ENCODE measurements at regions not wholly inside any gene's neighbourhood (a gene's known extent, or its start where the extent isn't known, plus 50 kb on each side); places are given as distances from the start of the nearest gene placed in this dataset.
"Not testable (repeated sequence)": the region's sequence is repeated elsewhere in the genome, so short reads cannot be mapped to it uniquely, and the experiment has no call there.

DNA sequence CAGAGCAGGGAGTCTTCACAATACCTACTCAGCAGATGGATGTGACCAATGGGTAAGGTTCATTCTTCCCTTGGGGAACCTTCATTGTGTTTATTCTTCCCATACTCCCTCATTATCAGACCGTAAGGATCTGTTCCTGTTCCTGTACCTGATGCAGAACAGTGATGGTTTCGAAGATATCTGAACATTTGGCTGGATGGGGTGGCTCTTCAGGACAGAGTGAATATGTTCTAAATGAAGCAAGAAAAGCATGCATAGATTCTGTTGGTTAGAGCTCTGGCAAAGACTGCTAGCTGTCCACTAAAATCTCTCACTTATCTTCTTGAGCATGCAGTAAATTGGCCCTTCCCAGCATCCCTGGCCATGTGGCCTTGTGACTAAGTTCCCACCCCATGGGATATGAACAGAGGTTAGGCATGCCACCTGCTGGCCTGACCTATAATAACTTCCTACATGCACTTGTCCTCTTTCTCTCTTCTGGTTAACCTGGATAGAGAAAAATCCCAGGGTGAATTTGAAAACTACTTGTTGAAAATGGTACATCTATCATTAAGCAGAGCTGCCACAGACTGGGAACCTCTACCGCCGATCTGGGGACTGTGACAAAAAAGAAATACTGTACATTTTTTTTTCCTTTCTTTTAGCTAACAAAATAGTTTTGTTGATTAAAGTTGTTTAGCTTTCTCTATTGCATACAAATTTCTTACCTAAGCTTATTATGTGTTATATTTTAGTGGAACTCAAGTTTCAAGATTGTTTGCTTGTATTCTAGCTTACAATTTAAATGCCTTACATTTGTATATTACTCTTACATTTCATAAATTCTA is 60.0 kb upstream of the BANK1 start:
- peak; percentile 1 to 2 for DNase-seq (ENCODE audit: low read depth in 2 of 2, low spot score in 1 of 2)

GRCh38 chr4:101727238-101727637 is 63.3 kb upstream of the BANK1 start:
- no peak for DNase-seq (ENCODE audit: low read depth in 2 of 2, low spot score in 1 of 2)

DNA sequence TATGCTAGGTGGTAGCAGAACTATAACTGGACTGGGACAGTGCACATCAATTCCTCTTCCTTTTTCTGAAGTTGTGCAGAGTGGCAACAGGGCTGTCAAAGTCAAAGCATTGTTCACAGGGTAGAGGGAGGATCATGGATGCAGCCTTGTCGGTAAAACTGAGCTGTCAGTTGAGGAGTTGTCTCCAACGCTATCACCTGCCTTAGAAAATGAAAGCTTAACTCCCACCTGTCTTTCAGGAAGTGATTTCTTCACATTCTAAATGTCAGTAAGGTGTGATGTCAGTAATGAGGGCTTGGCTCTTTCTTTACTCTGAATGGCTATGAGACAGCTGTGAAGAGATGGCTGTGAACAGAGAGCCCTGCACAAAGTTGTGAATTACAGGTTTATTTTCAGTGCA is 66.4 kb upstream of the BANK1 start:
- no peak for DNase-seq (ENCODE audit: low read depth in 2 of 2, low spot score in 1 of 2)

GRCh38 chr4:101718810-101719209 is 71.7 kb upstream of the BANK1 start:
- DNase-seq (ENCODE audit: low read depth in 2 of 2, low spot score in 1 of 2), result no peak

- DNase-seq (ENCODE audit: low read depth in 2 of 2, low spot score in 1 of 2), result no peak
These were observed 78.8 kb upstream of the BANK1 start for GRCh38 chr4:101711590-101712260.

GRCh38 chr4:101710806-101711205 is 79.7 kb upstream of the BANK1 start:
- DNase-seq (ENCODE audit: low read depth in 2 of 2, low spot score in 1 of 2), result no peak

- no peak for DNase-seq (ENCODE audit: low read depth in 2 of 2, low spot score in 1 of 2)
These were observed 82.1 kb upstream of the BANK1 start for GRCh38 chr4:101708293-101709039.

- no peak for DNase-seq (ENCODE audit: low read depth in 2 of 2, low spot score in 1 of 2)
These were observed 82.9 kb upstream of the BANK1 start for GRCh38 chr4:101707596-101707995.

DNA sequence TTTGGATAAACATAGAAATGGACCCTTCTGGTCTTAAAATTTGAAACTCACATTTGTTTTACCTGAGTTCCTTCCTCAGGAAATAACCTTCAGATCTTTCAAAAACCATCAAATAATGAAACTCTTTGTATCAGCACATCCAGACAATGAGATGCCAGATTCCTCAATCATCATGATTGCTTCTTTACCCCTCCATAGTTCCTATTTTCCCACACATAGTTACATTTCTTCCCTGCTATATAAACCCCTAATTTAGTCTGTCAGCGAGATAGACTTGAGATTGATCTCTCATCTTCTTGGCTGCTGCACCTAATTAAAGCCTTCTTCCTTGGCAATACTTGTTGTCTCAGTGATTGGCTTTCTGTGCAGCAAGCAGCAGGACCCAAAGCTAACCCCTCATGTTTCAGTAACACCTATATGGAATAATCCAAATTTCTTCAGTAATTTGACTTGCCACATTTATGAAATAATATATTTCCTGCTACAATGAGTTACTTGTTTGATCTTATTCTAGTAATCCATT is 83.9 kb upstream of the BANK1 start:
- no peak for DNase-seq (ENCODE audit: low read depth in 2 of 2, low spot score in 1 of 2)

GRCh38 chr4:101701551-101701950 is 89.0 kb upstream of the BANK1 start:
- no peak for DNase-seq (ENCODE audit: low read depth in 2 of 2, low spot score in 1 of 2)

DNA sequence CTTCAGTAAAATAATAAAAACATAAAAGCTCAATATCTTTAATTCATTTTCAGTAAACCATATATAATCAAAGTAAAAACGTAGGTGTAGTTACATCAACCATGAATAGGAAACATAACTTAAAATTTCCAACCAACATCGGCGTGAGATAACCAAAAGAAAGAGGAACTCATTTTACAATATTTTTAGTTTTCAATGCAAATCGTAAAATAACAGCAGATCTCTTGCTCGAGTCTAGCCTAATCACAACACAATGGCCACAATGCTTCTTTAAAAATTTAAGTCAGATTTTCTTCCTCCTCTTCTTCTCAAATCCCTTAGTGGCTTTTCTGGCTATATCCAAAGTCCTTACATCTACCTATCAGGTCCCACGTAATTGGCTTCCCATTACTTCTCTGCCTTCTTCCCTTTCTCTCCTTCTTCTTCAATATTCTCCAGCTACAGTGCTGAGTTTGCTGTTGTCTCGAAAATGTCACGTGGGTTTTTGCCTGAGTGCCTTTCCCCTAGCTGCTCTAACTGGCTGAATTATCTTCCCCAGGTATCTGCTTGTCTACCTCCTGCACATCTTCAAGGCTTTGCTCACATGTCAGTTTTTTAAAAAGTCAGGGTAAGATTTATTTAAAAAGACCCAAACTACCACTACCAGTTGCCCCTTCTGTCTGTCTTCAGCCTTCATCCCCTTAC is 90.9 kb upstream of the BANK1 start:
- no peak for DNase-seq (ENCODE audit: low read depth in 2 of 2, low spot score in 1 of 2)

- no peak for DNase-seq (ENCODE audit: low read depth in 2 of 2, low spot score in 1 of 2)
These were observed 93.3 kb upstream of the BANK1 start for GRCh38 chr4:101697266-101697665.

GRCh38 chr4:101696276-101697010 is 94.1 kb upstream of the BANK1 start:
- no peak for DNase-seq (ENCODE audit: low read depth in 2 of 2, low spot score in 1 of 2)

DNA sequence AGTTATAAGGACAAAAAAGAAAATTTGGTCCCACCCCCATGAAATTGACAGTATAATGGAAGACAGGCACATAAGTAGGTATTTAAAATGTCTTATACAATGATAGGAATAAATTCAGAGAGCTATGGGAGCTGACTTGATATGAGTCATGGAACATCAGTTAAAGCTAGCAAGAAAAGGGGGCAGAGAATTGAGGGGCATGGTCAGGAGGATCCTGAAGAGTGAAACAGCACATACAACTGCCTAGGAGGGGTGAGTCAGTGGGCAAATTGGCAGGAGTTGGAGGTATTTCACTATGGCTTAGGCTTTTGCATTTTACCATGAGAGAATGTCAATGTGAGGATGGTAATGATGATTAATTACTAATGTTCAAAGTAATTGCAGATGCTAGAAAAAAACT is 95.4 kb upstream of the BANK1 start:
- DNase-seq (ENCODE audit: low read depth in 2 of 2, low spot score in 1 of 2), result no peak

DNA sequence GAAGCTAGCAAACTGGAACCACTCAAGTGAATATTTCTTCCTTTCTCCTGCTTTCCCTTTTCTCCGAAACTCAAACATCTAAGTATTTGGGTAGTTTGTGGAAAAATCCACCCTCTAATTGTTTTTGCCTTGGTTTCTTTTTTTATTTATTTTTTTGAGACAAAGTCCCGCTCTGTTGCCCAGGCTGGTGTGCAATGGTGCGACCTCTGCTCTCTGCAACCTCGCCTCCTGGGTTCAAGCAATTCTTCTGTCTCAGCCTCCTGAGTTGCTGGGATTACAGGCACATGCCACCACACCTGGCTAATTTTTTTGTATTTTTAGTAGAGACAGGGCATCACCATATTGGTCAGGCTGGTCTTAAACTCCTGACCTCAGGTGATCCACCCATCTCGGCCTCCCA is 96.1 kb upstream of the BANK1 start:
- not testable (repeated sequence) for DNase-seq (ENCODE audit: low read depth in 2 of 2, low spot score in 1 of 2)

GRCh38 chr4:101693842-101694398 is 96.6 kb upstream of the BANK1 start:
- no peak for DNase-seq (ENCODE audit: low read depth in 2 of 2, low spot score in 1 of 2)

DNA sequence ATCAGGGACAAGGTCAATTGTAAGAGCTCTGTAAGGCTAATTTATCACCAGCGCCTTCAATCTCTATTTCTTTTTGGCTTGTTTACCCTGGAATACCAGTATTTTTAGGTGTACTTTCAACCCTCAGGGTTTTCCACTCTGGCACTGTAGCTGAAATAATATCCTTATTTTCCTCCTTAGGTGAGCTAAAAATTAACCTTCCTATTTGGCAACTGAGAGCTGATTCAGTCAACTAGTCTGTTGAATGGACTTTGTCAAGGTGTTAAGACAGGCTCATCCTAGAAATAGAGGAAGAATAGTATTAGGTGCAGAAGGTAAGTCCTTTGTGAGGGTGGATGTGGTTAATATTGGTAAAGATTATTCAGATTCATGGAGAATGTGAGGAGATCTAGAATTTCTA is 101.3 kb upstream of the BANK1 start:
- DNase-seq (ENCODE audit: low read depth in 2 of 2, low spot score in 1 of 2), result no peak

DNA sequence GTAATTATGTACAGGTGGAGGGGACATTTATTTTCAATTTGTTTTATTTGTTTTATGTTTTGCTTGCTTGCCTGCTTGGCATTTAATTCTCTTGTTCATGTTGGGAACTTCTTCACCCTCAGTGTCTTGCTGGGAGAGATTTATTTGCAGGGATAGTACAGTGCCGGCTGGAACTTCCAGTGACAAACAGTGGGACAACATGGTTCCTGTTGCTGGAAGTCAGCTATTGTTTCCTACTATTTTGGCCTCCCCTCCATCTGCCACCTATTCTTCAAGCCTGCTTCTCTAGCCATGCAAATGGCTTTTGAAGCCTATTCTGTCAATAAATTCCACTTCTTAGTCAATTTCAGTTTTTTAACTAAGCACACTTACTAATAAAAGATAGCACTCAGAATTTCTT is 105.4 kb upstream of the BANK1 start:
- no peak for DNase-seq (ENCODE audit: low read depth in 2 of 2, low spot score in 1 of 2)

DNA sequence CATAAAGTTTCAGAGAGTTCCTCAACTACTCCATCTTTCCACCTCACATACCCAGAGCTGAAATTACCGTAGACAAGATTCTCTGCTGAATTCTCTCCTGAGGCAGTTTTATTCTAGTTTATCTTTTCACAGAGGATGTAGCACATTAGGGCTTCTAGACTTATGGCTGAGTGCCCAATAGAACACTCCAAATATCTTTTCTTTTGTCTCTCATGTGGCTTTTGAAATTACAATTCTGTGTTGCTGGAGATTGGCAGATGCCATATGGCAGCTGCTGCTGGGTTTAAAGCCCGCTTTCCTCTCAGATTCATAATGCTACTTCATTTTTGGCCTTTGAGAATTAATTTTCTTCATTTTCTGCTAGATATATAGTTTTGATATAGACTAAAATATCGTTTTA is 107.6 kb upstream of the BANK1 start:
- DNase-seq (ENCODE audit: low read depth in 2 of 2, low spot score in 1 of 2), result no peak

DNA sequence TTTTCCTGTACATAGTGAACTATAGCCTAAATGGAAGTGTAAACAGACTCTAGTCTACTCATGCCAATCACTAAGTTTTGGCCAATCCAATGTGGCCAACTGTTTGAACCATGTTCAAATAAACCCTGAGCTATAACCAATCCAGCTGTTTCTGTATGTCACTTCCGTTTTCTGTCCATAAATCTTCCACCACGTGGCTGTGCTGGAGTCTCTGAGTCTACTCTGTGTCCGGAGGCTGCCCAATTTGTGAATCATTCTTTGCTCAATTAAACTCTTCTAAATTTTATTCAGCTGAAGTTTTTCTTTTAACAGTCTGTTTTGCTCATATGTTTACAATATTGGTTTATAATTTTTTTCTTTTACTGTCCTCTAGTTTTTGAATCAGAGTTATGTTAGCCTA is 112.3 kb upstream of the BANK1 start:
- no peak for DNase-seq (ENCODE audit: low read depth in 2 of 2, low spot score in 1 of 2)
